AG04450 (cell line): ENCODE measurements at regions not wholly inside any gene's neighbourhood (a gene's known extent, or its start where the extent isn't known, plus 50 kb on each side); places are given as distances from the start of the nearest gene placed in this dataset.

Experiments used
- CTCF ChIA-PET: fragments of 300-600, 350-600 bp; formaldehyde crosslinking; extraction: SDS; loops from one replicate; lab custom pipeline; 2022; ENCODE audit warnings: antibody characterized with exemption, inconsistent platforms; lab: Charles Lee
- POLR2A ChIA-PET: fragments of 350-600 bp; formaldehyde crosslinking; extraction: SDS; loops from one replicate; lab custom pipeline; 2021; ENCODE audit warnings: antibody characterized with exemption, inconsistent platforms; lab: Yijun Ruan, JAX
- DNase-seq: peaks from one replicate; pipeline ENCODE4 v3.0.0-alpha.2; 2011; ENCODE audit warnings: low read depth, low spot score
- H3K27ac ChIP-seq: one replicate; pipeline ENCODE4 v1.5.1; 2012; ENCODE audit warnings: low read depth, low read length, control low read depth
- H3K27me3 ChIP-seq: one replicate; pipeline ENCODE4 v1.6.0; 2012; ENCODE audit warnings: low read length; ENCODE audit not compliant: control insufficient read depth, insufficient read depth
- H3K4me3 ChIP-seq: 2 replicates; pipeline ENCODE4 v1.5.1; 2011; ENCODE audit warnings: mild to moderate bottlenecking, low read depth, low read length, control low read depth
- H3K9me3 ChIP-seq: 2 replicates; pipeline ENCODE4 v1.5.1; 2012; ENCODE audit warnings: low read length; ENCODE audit not compliant: control insufficient read depth, insufficient read depth
- CTCF ChIP-seq: IDR thresholded peaks from 2 replicates; pipeline ENCODE4 v1.5.1; 2011; ENCODE audit warnings: low read depth, low read length, control low read depth, inconsistent platforms

DNA sequence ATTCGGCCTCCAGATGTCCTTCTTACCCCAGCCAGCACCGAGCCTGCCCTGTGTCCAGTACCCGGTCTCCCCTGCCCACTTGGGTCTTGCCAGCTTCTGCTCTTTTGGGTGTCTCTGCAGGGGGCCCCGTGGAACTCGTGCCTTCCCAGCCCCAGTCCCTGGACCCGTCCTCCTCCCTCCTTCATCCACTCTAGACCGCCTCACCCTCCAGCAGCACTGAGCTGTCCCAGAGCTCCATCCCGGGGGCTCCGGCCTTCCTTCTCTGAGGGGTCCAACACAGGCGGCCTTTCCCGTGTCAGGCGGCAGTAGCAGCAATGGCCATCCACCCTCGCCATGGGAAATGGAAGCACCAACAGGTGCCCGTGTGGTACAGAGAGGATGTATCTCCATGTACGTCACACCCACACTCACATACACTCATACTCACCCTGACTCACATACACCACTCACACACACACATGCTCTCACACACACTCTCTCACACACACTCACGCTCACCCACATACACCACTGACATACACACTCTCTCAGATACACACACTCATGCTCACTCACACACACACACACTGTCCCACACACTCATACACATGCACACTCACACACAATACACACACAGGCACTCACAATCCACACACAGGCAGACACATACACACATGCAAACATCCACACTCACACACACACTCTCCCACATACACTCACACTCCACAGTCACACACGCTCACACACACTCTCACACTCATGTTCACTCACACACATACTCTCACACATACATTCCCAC is 827.5 kb upstream of the SALL3 start:
- peaks cover 54% of the 10 kb centered on the region for H3K9me3 ChIP-seq
- no peak overlapping the region for H3K27ac ChIP-seq
- H3K27me3 ChIP-seq, result no peaks in the 10 kb centered on the region
- POLR2A ChIA-PET, result no interaction called here
- H3K4me3 ChIP-seq, result no peak overlapping the region
- no peak for TF ChIP-seq CTCF
- DNase-seq, result no peak
- CTCF ChIA-PET, result no interaction called here

- Histone ChIP-seq H3K4me3 (no peak overlapping the region), H3K27ac (no peak overlapping the region), H3K27me3 (no peaks in the 10 kb centered on the region), H3K9me3 (peaks cover 49% of the 10 kb centered on the region)
- CTCF ChIA-PET, result no interaction called here
- DNase-seq, result no peak
- POLR2A ChIA-PET, result no interaction called here
- TF ChIP-seq CTCF, result no peak
These were observed 826.3 kb upstream of the SALL3 start for GRCh38 chr18:78153362-78153761.

DNA sequence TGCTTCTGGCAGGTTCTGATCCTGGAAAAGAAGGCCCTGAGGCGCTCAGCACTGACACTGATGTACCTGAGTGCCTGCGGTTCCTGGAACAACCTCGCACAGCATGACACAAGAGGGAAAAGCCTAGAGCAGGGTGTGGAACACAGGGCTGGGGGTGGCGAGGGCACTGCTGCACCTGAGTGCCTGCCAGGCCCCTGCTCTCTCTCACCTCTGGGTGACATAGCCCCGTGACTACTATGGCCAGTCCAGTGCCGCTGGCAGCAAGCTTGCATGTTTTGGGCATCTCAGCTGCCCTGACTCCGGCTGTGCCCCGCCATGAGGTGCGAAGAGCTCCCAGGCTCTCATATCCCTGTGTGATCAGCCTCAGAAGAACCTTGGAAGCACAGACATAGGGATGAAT is 825.2 kb upstream of the SALL3 start:
- Histone ChIP-seq H3K27me3 (no peaks in the 10 kb centered on the region), H3K9me3 (peaks cover 56% of the 10 kb centered on the region), H3K4me3 (no peak overlapping the region), H3K27ac (no peak overlapping the region)
- no peak for TF ChIP-seq CTCF
- DNase-seq, result no peak
- ChIA-PET POLR2A (no interaction called here), CTCF (no interaction called here)

DNA sequence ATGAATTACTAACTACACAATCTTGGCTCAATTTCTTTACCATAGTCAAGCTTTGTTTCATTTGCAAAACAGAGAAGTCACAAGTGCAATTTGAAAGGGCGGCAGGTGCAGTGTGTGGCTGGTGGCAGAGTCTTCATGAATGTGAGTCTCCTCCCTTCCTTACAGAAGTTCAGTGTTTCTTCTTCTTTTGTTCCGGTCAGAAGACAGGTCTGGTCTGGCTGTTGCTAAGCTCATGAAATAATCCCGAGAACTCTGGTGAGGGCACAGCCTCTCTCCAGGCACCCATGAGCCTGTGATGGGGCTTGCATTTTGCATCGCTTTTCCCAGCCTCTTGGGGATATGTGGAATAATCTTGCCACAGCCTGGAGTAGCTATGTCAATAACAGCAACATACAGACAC is 824.8 kb upstream of the SALL3 start:
- ChIA-PET CTCF (no interaction called here), POLR2A (no interaction called here)
- Histone ChIP-seq H3K27me3 (no peaks in the 10 kb centered on the region), H3K9me3 (peaks cover 60% of the 10 kb centered on the region), H3K27ac (no peak overlapping the region), H3K4me3 (no peak overlapping the region)
- TF ChIP-seq CTCF, result no peak
- no peak for DNase-seq

DNA sequence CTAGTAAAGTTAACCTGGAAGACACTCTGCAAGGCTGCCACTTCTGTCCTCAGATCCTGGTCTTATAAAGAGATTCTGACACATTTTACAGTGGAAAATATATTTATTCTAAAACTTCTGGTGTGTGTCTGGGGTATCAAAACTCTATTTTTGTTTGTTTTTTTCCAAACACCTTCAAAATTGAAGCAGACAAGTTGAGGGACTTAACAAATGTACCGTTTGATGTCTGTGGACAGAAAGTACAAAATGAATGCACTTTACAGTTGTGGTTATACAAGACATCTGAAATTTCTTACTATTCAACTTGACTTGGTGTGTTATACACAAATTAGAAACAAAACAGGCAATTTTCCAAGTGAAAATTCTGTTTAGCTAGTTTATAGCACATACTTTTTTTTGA is 823.2 kb upstream of the SALL3 start:
- peaks cover 51% of the 10 kb centered on the region for H3K9me3 ChIP-seq
- H3K27ac ChIP-seq, result no peak overlapping the region
- no peak overlapping the region for H3K4me3 ChIP-seq
- H3K27me3 ChIP-seq, result no peaks in the 10 kb centered on the region
- no peak for DNase-seq
- POLR2A ChIA-PET, result no interaction called here
- CTCF ChIA-PET, result no interaction called here
- no peak for TF ChIP-seq CTCF
